Astrocyte (in vitro differentiated cells and primary cell): ENCODE measurements at regions not wholly inside any gene's neighbourhood (a gene's known extent, or its start where the extent isn't known, plus 50 kb on each side); places are given as distances from the start of the nearest gene placed in this dataset.

ENCODE experiments used
- DNase-seq: peaks from one replicate; pipeline ENCODE4 v3.0.0-alpha.2; 2010; ENCODE audit warnings: low read depth
- FAIRE-seq: peaks from 2 replicates; lab custom pipeline; 2011; peaks lifted over from hg19 to GRCh38; lab: Jason Lieb, UNC
- H2AFZ ChIP-seq: 2 replicates; pipeline ENCODE4 v1.6.0; 2012; ENCODE audit warnings: low read depth, low read length, inconsistent platforms
- H3K27ac ChIP-seq: 2 replicates; pipeline ENCODE4 v1.5.1; 2011; ENCODE audit warnings: low read depth, low read length, inconsistent platforms
- H3K27me3 ChIP-seq: 2 replicates; pipeline ENCODE4 v1.6.0; 2011; ENCODE audit warnings: low read length, inconsistent platforms; ENCODE audit not compliant: insufficient read depth
- H3K36me3 ChIP-seq: 2 replicates; pipeline ENCODE4 v1.5.1; 2011; ENCODE audit warnings: low read length, inconsistent platforms; ENCODE audit not compliant: insufficient read depth
- H3K4me1 ChIP-seq: 2 replicates; pipeline ENCODE4 v1.5.1; 2011; ENCODE audit warnings: low read length, inconsistent platforms; ENCODE audit not compliant: insufficient read depth
- H3K4me2 ChIP-seq: 2 replicates; pipeline ENCODE4 v1.6.0; 2012; ENCODE audit warnings: low read length, inconsistent platforms
- H3K4me3 ChIP-seq: 2 replicates; pipeline ENCODE4 v1.5.1; 2011; ENCODE audit warnings: low read depth, mild to moderate bottlenecking, low read length, inconsistent platforms; ENCODE audit not compliant: insufficient read depth
- H3K79me2 ChIP-seq: 2 replicates; pipeline ENCODE4 v1.6.0; 2012; ENCODE audit warnings: mild to moderate bottlenecking, low read length, inconsistent platforms; ENCODE audit not compliant: insufficient read depth
- H3K9ac ChIP-seq: 2 replicates; pipeline ENCODE4 v1.6.0; 2012; ENCODE audit warnings: mild to moderate bottlenecking, low read length, inconsistent platforms
- H3K9me3 ChIP-seq: 2 replicates; pipeline ENCODE4 v1.5.1; 2012; ENCODE audit warnings: low read depth, mild to moderate bottlenecking, low read length, inconsistent platforms; ENCODE audit not compliant: insufficient read depth
- H4K20me1 ChIP-seq: 2 replicates; pipeline ENCODE4 v1.6.0; 2012; ENCODE audit warnings: low read length, inconsistent platforms; ENCODE audit not compliant: insufficient read depth
- H3K27ac Mint-ChIP-seq: one replicate; pipeline ENCODE4 v1.8.0; 2021; ENCODE audit warnings: mild to moderate bottlenecking, mixed read lengths; ENCODE audit not compliant: unreplicated experiment
- H3K27me3 Mint-ChIP-seq: one replicate; pipeline ENCODE4 v1.8.0; 2021; ENCODE audit warnings: low read depth, mixed read lengths; ENCODE audit not compliant: unreplicated experiment
- H3K36me3 Mint-ChIP-seq: one replicate; pipeline ENCODE4 v1.8.0; 2021; ENCODE audit warnings: low read depth, mixed read lengths; ENCODE audit not compliant: unreplicated experiment
- H3K4me1 Mint-ChIP-seq: one replicate; pipeline ENCODE4 v1.8.0; 2021; ENCODE audit warnings: low read depth, mixed read lengths; ENCODE audit not compliant: unreplicated experiment
- H3K4me3 Mint-ChIP-seq: one replicate; pipeline ENCODE4 v1.8.0; 2021; ENCODE audit warnings: mild to moderate bottlenecking, moderate library complexity, mixed read lengths; ENCODE audit not compliant: unreplicated experiment
- H3K9me3 Mint-ChIP-seq: one replicate; pipeline ENCODE4 v1.8.0; 2021; ENCODE audit warnings: mild to moderate bottlenecking, mixed read lengths; ENCODE audit not compliant: unreplicated experiment
- CTCF ChIP-seq: IDR thresholded peaks from 2 replicates; pipeline ENCODE4 v1.5.1; 2011; ENCODE audit warnings: low read depth, mild to moderate bottlenecking, inconsistent platforms, low read length, moderate library complexity; ENCODE audit not compliant: insufficient read depth
- EZH2 ChIP-seq: IDR thresholded peaks from 2 replicates; pipeline ENCODE4 v1.6.1; 2012; ENCODE audit warnings: mild to moderate bottlenecking, low read length, inconsistent platforms; ENCODE audit not compliant: insufficient read depth

DNA sequence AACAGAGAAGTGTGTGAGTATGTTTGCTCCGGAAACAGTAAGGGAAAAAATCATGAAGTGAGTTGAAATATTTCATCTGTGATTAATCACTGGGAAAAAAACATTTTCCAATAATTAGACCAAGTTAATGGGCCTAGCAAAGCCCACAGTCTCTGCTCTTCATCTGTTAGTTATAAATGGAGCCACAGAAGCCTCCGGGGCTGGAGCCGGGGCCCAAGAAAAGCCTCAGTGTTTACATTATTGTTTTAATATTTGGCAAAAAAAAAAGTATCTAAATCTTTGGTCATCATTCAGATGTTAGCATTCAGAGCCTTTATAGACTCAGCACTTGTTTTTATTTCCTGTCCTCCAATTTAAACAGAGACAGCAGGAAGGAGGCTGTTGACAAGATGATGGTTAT, 115.0 kb downstream of the UBE2U start:
- DNase-seq (no peak), FAIRE-seq (no peak)
- H3K27ac ChIP-seq, result no peak overlapping the region
- no peaks in the 10 kb centered on the region for H4K20me1 ChIP-seq
- no peaks in the 10 kb centered on the region for H3K4me1 Mint-ChIP-seq
- no peaks in the 10 kb centered on the region for H3K79me2 ChIP-seq
- no peak overlapping the region for H3K4me3 Mint-ChIP-seq
- H3K27me3 ChIP-seq, result no peaks in the 10 kb centered on the region
- H3K9ac ChIP-seq, result no peak overlapping the region
- no peak for TF ChIP-seq EZH2
- TF ChIP-seq CTCF, result no peak
- no peak overlapping the region for H3K4me2 ChIP-seq
- no peaks in the 10 kb centered on the region for H3K9me3 ChIP-seq
- H3K36me3 ChIP-seq, result no peaks in the 10 kb centered on the region
- H3K9me3 Mint-ChIP-seq, result no peaks in the 10 kb centered on the region
- H3K4me3 ChIP-seq, result no peak overlapping the region
- H3K4me1 ChIP-seq, result no peaks in the 10 kb centered on the region
- H3K36me3 Mint-ChIP-seq, result no peaks in the 10 kb centered on the region
- no peaks in the 10 kb centered on the region for H3K27me3 Mint-ChIP-seq
- H2AFZ ChIP-seq, result no peak overlapping the region
- H3K27ac Mint-ChIP-seq, result no peak overlapping the region

GRCh38 chr1:64320007-64320406, 116.6 kb downstream of the UBE2U start:
- H2AFZ ChIP-seq, result no peak overlapping the region
- H3K4me1 Mint-ChIP-seq, result no peaks in the 10 kb centered on the region
- H3K4me1 ChIP-seq, result no peaks in the 10 kb centered on the region
- TF ChIP-seq CTCF (no peak), EZH2 (no peak)
- no peaks in the 10 kb centered on the region for H3K27me3 Mint-ChIP-seq
- H3K27ac ChIP-seq, result no peak overlapping the region
- H3K4me2 ChIP-seq, result peak overlapping the region; percentile 34
- no peaks in the 10 kb centered on the region for H3K36me3 Mint-ChIP-seq
- no peak overlapping the region for H3K9ac ChIP-seq
- H3K4me3 ChIP-seq, result no peak overlapping the region
- H3K9me3 Mint-ChIP-seq, result no peaks in the 10 kb centered on the region
- H3K9me3 ChIP-seq, result no peaks in the 10 kb centered on the region
- no peak overlapping the region for H3K4me3 Mint-ChIP-seq
- no peak for DNase-seq
- no peaks in the 10 kb centered on the region for H3K36me3 ChIP-seq
- H4K20me1 ChIP-seq, result no peaks in the 10 kb centered on the region
- no peak for FAIRE-seq
- no peaks in the 10 kb centered on the region for H3K27me3 ChIP-seq
- no peak overlapping the region for H3K27ac Mint-ChIP-seq
- H3K79me2 ChIP-seq, result no peaks in the 10 kb centered on the region

DNA sequence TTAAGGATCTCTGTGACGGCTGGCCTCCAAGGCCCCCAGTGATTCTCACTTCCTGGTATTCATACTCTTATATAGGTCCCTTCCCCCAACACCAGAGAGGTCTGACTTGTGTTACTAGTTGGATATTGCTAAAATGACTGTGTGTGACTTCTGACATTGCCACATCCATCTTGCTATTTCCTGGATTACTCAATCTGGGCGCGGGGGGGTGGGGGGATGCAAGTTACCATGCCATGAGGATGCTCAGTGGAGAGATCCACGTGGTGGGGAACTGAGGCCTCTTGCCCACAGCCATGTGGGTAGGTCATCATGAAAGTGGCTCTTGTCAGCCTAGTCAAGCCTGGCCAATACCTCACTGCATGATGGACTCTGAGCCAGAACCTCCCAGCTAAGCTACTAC, 117.0 kb downstream of the UBE2U start:
- H3K79me2 ChIP-seq, result no peaks in the 10 kb centered on the region
- Mint-ChIP-seq H3K4me1 (no peaks in the 10 kb centered on the region), H3K27ac (no peak overlapping the region), H3K36me3 (no peaks in the 10 kb centered on the region), H3K4me3 (no peak overlapping the region), H3K27me3 (peaks cover 3% of the 10 kb centered on the region), H3K9me3 (no peaks in the 10 kb centered on the region)
- H3K27me3 ChIP-seq, result no peaks in the 10 kb centered on the region
- no peaks in the 10 kb centered on the region for H4K20me1 ChIP-seq
- no peak overlapping the region for H3K9ac ChIP-seq
- no peak overlapping the region for H3K4me3 ChIP-seq
- H2AFZ ChIP-seq, result no peak overlapping the region
- H3K9me3 ChIP-seq, result no peaks in the 10 kb centered on the region
- H3K36me3 ChIP-seq, result no peaks in the 10 kb centered on the region
- no peak for TF ChIP-seq EZH2
- TF ChIP-seq CTCF, result no peak
- H3K27ac ChIP-seq, result no peak overlapping the region
- H3K4me1 ChIP-seq, result no peaks in the 10 kb centered on the region
- FAIRE-seq (no peak), DNase-seq (no peak)
- peak overlapping the region; percentile 34 for H3K4me2 ChIP-seq
